ENCODE measurements at regions not wholly inside any gene's neighbourhood (a gene's known extent, or its start where the extent isn't known, plus 50 kb on each side); places are given as distances from the start of the nearest gene placed in this dataset.

DNA sequence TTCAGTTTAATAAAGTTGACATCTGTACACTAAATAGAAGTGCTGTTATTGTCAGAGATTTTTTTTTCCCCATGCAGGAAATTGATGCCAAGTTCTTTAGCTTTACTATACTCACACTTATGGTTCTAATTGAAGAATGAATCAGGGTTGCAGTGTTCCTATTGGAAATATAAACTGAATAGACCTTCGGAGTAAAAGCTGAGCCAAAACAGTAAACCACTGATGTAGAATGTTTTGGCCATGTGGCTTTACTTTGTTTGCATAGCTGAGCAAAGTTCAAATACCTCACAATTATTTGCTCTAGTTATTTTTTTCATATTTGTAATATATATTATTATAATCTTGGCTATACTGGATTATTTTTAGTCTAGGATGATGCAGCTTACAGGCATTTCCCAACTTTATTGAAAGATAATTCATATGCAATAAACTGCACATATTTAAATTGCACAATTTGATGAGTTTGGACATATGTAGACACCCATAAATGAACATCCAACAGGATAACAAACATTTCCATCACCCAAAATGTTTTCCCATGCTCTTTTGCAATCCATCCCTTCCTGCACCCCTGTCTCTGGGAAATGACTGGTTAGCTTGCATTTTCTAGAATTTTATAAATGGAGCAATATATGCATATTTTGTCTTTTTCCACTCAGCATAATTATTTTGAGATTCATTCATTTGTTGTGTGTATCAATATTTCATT is 105.8 kb upstream of the NOX3 start:
- intact Hi-C loops (cut with micrococcal nuclease; ENCODE audit: unreplicated experiment), result no loop called here
- no peak overlapping the region for H3K27ac Mint-ChIP-seq (ENCODE audit: unreplicated experiment)
- H3K9me3 Mint-ChIP-seq (ENCODE audit: low read depth, unreplicated experiment), result no peaks in the 10 kb centered on the region
- no peak for DNase-seq
- BruUV-seq (replicated peaks), result no TSS peak
- no peaks in the 10 kb centered on the region for H3K36me3 Mint-ChIP-seq (ENCODE audit: insufficient read depth, unreplicated experiment)
- H3K4me1 Mint-ChIP-seq (ENCODE audit: low read depth, unreplicated experiment), result no peaks in the 10 kb centered on the region
- no peak overlapping the region for H3K4me3 Mint-ChIP-seq (ENCODE audit: low read depth, unreplicated experiment)
- no peaks in the 10 kb centered on the region for H3K27me3 Mint-ChIP-seq (ENCODE audit: unreplicated experiment)
- TF ChIP-seq, protein P1, sequence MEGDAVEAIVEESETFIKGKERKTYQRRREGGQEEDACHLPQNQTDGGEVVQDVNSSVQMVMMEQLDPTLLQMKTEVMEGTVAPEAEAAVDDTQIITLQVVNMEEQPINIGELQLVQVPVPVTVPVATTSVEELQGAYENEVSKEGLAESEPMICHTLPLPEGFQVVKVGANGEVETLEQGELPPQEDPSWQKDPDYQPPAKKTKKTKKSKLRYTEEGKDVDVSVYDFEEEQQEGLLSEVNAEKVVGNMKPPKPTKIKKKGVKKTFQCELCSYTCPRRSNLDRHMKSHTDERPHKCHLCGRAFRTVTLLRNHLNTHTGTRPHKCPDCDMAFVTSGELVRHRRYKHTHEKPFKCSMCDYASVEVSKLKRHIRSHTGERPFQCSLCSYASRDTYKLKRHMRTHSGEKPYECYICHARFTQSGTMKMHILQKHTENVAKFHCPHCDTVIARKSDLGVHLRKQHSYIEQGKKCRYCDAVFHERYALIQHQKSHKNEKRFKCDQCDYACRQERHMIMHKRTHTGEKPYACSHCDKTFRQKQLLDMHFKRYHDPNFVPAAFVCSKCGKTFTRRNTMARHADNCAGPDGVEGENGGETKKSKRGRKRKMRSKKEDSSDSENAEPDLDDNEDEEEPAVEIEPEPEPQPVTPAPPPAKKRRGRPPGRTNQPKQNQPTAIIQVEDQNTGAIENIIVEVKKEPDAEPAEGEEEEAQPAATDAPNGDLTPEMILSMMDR (IDR thresholded peaks at IDR 0.05; ENCODE audit: unreplicated experiment), result no peak
- CTCF ChIA-PET, result no interaction called here

DNA sequence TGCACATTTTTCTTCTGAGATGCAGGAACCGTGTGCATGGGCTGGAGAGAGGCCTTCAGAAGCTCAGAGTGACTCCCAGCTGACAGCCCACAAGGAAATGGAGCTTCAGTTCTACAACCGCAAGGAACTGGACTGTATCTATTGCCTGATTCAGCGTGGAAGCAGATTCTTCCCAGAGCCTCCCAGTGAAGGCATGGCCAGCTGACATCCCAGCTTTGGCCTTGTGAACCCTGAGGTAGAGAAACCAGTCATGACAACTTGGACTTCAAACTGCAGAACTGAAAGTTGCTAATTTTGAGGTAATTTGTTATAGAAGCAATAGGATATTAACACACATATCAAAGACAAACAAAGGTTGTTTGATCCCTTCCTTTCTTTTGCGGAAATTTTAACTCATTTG is 94.3 kb upstream of the NOX3 start:
- no peaks in the 10 kb centered on the region for H3K27me3 Mint-ChIP-seq (ENCODE audit: unreplicated experiment)
- H3K27ac Mint-ChIP-seq (ENCODE audit: unreplicated experiment), result no peak overlapping the region
- H3K4me1 Mint-ChIP-seq (ENCODE audit: low read depth, unreplicated experiment), result peaks cover 2% of the 10 kb centered on the region
- no TSS peak for BruUV-seq (replicated peaks)
- no peak overlapping the region for H3K4me3 Mint-ChIP-seq (ENCODE audit: low read depth, unreplicated experiment)
- TF ChIP-seq, protein P1 (IDR thresholded peaks at IDR 0.05; ENCODE audit: unreplicated experiment), result no peak
- DNase-seq, result no peak
- intact Hi-C loops (cut with micrococcal nuclease; ENCODE audit: unreplicated experiment), result no loop called here
- CTCF ChIA-PET, result no interaction called here
- H3K36me3 Mint-ChIP-seq (ENCODE audit: insufficient read depth, unreplicated experiment), result no peaks in the 10 kb centered on the region
- peaks cover 5% of the 10 kb centered on the region for H3K9me3 Mint-ChIP-seq (ENCODE audit: low read depth, unreplicated experiment)

DNA sequence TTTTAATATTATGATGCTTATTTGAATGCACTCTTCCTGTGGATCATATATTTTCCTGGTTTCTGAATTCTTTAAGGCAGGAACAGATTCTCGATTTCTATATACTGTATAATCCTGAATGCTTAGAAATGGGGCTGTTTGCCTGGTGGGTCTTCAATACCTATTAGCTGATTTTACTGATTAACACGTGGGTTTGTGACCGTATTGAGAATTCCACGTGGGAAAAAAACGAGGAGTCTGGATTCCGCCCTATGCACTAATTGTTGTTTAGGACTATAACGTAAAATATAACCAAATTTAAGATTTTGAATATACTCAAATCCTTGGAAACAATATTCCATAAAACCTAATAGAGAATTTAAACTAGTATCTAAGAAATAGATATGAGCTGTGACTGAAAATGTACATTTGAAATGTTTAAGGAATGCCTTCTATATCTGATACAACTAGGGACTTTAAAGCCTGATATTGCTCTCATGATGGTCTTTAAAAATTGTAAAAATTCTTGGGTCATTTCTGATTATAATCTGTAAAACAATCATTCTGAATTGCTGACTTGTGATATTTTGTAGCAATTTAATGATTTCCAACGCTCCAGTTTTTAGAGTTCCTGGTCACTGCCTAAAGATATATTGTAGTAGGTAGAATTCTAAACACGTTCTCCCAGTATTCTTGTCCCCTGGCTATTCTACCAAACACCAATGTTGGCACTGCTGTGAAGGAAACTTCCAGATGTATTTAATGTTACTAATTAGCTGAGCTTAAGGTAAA is 93.6 kb upstream of the NOX3 start:
- Mint-ChIP-seq H3K4me3 (ENCODE audit: low read depth, unreplicated experiment) (no peak overlapping the region), H3K36me3 (ENCODE audit: insufficient read depth, unreplicated experiment) (no peaks in the 10 kb centered on the region), H3K4me1 (ENCODE audit: low read depth, unreplicated experiment) (peaks cover 7% of the 10 kb centered on the region), H3K27ac (ENCODE audit: unreplicated experiment) (no peak overlapping the region), H3K9me3 (ENCODE audit: low read depth, unreplicated experiment) (peaks cover 5% of the 10 kb centered on the region), H3K27me3 (ENCODE audit: unreplicated experiment) (no peaks in the 10 kb centered on the region)
- TF ChIP-seq, protein P1 (IDR thresholded peaks at IDR 0.05; ENCODE audit: unreplicated experiment), result no peak
- BruUV-seq (replicated peaks), result no TSS peak
- DNase-seq, result no peak
- CTCF ChIA-PET, result no interaction called here
- intact Hi-C loops (cut with micrococcal nuclease; ENCODE audit: unreplicated experiment), result no loop called here

DNA sequence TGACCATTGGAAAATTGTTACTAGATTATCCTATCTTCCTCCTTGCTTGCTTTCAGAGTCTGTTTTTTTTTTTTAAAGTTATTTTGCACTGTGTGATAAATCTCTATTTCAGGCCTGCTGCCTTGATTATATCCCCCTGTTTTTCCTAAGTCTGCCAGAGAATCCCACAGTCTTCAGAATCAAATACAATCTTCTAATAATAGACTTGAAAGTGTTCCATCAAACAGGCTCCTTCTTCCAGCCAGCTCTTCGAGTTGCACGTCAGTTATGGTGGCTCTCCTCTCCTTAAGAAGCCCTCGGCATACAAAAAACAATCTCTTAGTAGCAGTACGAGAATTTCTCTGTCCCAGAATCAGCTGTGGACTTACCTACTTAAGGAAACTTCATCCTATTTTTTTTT is 92.9 kb upstream of the NOX3 start:
- Mint-ChIP-seq H3K27me3 (ENCODE audit: unreplicated experiment) (no peaks in the 10 kb centered on the region), H3K4me3 (ENCODE audit: low read depth, unreplicated experiment) (no peak overlapping the region), H3K4me1 (ENCODE audit: low read depth, unreplicated experiment) (peaks cover 7% of the 10 kb centered on the region), H3K9me3 (ENCODE audit: low read depth, unreplicated experiment) (peaks cover 4% of the 10 kb centered on the region), H3K27ac (ENCODE audit: unreplicated experiment) (no peak overlapping the region), H3K36me3 (ENCODE audit: insufficient read depth, unreplicated experiment) (no peaks in the 10 kb centered on the region)
- CTCF ChIA-PET, result no interaction called here
- TF ChIP-seq, protein P1 (IDR thresholded peaks at IDR 0.05; ENCODE audit: unreplicated experiment), result no peak
- intact Hi-C loops (cut with micrococcal nuclease; ENCODE audit: unreplicated experiment), result no loop called here
- no peak for DNase-seq
- BruUV-seq (replicated peaks), result no TSS peak
